Lower leg skin (tissue), 4 donors: ENCODE measurements at regions not wholly inside any gene's neighbourhood (a gene's known extent, or its start where the extent isn't known, plus 50 kb on each side); places are given as distances from the start of the nearest gene placed in this dataset.

Source experiments
- DNase-seq, 2 donors: peaks; one replicate each; pipeline ENCODE4 v3.0.0-alpha.2; 2019; ENCODE audit warnings: low spot score in 2 of 2
- H3K4me3 ChIP-seq: fragments of 200-600 bp; sonication (generic); 2 replicates; pipeline ENCODE4 v1.5.1; 2017; ENCODE audit warnings: mild to moderate bottlenecking, low read depth; ENCODE audit not compliant: poor library complexity, severe bottlenecking
- POLR2A ChIP-seq, 2 donors: fragments of 450-650 bp; IDR thresholded peaks; one replicate each; pipeline ENCODE4 v1.6.1; 2016 to 2017; ENCODE audit warnings: antibody characterized with exemption in 2 of 2, mild to moderate bottlenecking in 1 of 2, moderate library complexity in 1 of 2
- WGBS, 2 donors: methylation state at CpG; one replicate each; pipeline ENCODE4 v1.1.5; 2018; 5-methylcytosine and 5-hydroxymethylcytosine counted together
- intact Hi-C: fragments of 100-400 bp; cut with DNase I; formaldehyde crosslinking; loops from one replicate; pipeline ENCODE4 v1.15.0; 2023; ENCODE audit warnings: low total_unique reads
- TF ChIP-seq, protein P1 (sequence below), 3 donors: fragments of 450-650 bp; IDR thresholded peaks; one replicate each; pipeline ENCODE4 v1.5.1; 2016; ENCODE audit warnings: antibody characterized with exemption in 3 of 3, mild to moderate bottlenecking in 3 of 3, moderate library complexity in 2 of 3

DNA sequence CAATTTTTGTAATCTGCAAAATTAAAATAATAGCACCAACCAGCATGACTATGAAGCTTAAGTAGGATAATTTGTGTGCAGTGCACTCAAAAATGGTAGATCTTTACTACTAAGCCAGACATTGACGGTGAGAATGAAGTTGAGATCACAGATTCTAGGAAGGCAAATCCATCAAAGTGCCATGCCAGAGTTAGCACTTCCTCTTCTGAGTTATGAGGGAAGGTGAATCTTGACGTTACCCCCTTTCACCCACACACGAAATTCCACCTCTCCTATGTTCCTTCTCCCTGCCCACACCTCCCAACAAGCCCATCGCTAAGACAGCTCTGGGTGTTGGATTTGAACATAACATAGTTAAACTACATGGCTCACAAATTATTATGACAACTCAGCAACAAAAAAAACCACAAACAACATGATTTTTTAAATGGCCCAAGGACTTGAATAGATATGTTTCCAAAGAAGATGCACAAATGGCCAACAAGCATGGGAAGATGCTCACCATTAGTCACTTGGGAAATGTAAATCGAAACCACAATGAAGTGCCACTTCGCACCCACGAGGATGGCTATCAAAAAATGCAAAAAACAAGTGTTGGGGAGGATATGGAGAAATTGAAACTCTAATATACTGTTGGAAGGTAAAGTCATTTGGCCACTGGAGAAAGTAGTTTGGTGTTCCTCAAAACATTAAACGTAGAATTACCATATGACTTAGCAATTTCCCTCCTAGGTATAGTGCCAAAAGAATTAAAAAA lies 119.3 kb upstream of the RAP1B start:
- intact Hi-C loops, result no loop called here
- DNase-seq, result no peak
- TF ChIP-seq, protein P1, sequence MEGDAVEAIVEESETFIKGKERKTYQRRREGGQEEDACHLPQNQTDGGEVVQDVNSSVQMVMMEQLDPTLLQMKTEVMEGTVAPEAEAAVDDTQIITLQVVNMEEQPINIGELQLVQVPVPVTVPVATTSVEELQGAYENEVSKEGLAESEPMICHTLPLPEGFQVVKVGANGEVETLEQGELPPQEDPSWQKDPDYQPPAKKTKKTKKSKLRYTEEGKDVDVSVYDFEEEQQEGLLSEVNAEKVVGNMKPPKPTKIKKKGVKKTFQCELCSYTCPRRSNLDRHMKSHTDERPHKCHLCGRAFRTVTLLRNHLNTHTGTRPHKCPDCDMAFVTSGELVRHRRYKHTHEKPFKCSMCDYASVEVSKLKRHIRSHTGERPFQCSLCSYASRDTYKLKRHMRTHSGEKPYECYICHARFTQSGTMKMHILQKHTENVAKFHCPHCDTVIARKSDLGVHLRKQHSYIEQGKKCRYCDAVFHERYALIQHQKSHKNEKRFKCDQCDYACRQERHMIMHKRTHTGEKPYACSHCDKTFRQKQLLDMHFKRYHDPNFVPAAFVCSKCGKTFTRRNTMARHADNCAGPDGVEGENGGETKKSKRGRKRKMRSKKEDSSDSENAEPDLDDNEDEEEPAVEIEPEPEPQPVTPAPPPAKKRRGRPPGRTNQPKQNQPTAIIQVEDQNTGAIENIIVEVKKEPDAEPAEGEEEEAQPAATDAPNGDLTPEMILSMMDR (IDR thresholded peaks at IDR 0.05), result no peak
- no peak for TF ChIP-seq POLR2A (IDR thresholded peaks at IDR 0.05)
- WGBS, 2 donors, result 80 to 85% methylated on average over 8 of the region's 8 CpGs
- H3K4me3 ChIP-seq, result no peak overlapping the region

DNA sequence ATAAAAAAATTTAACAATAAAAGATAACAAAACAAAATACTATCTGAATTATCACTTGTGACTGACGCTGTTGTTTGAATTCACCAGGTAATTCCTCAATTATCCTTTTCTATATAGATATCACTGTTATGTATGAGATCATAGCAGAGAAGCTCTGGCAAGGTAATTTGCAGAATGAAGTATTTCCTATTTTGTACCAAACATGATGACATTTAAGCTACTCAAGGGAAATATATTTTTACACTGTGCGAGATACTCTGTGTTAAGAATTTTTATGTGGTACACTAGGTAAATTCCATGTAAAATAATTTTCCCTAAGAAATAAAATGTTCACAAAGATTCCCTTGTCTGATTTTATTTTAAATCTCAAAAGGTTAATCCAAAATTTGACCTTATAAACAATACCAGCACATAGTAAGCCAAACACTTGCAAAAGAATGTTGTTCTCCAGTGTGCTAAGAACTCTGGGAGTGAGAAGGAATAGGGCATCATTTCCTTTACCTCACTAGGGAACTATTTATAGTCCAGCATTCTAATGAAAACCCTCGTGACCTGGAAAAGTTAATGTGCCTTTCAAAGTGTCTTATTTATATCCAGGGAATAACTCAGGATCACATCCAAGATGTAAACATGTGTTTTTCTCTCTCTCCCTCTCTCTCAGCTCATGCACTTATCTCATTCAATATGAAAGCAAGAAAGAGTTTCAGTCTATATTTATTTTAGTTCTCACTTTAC lies 115.2 kb upstream of the RAP1B start:
- TF ChIP-seq, protein P1 (IDR thresholded peaks at IDR 0.05), result no peak
- TF ChIP-seq POLR2A (IDR thresholded peaks at IDR 0.05), result no peak
- intact Hi-C loops, result no loop called here
- no peak overlapping the region for H3K4me3 ChIP-seq
- no peak for DNase-seq
- WGBS, 2 donors, result 69 to 72% methylated on average over 3 of the region's 3 CpGs

DNA sequence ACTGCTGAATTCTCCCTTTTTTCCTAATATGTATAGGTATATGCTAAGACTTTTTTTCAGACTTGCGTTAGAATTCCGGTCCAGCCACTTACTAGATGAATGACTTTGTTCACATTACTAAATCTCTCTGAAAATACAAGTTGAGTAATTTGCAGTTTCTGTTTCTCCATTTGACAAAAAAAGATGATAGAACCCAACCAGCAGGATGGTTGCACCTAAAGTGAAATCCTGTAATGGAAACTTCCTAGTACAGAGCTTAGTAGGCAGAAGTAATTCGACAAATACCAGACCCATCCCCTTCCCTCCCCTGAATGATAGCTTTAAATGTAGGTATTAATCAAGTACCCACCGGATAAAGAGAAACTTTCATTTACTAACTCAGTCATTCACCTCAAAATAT lies 113.6 kb upstream of the RAP1B start:
- no peak overlapping the region for H3K4me3 ChIP-seq
- TF ChIP-seq, protein P1 (IDR thresholded peaks at IDR 0.05), result no peak
- TF ChIP-seq POLR2A (IDR thresholded peaks at IDR 0.05), result no peak
- 85 to 87% methylated on average over 4 of the region's 4 CpGs for WGBS, 2 donors
- intact Hi-C loops, result no loop called here
- DNase-seq, result no peak

DNA sequence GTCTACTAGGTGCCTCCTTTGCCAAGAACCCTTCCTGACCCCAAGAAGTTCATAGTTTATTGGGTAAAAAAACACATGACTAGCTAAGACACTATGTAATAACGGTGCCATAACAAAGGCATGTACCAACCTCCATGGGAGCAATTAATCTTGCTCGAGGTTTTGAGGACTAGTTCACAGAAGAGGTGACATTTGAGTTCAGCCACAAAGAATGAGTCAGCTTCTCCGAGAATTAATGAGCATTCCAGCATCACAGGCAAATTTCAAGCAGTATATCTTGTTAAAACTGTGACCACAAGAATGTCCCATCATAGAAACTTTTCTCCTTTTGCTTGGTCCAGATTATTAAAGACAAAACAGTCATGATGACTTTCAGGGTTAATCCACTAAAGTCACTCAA lies 113.0 kb upstream of the RAP1B start:
- TF ChIP-seq, protein P1 (IDR thresholded peaks at IDR 0.05), result no peak
- no peak for TF ChIP-seq POLR2A (IDR thresholded peaks at IDR 0.05)
- DNase-seq, result no peak
- intact Hi-C loops, result no loop called here
- no peak overlapping the region for H3K4me3 ChIP-seq
- WGBS, 2 donors, result 15 to 19% methylated on average over 3 of the region's 3 CpGs

DNA sequence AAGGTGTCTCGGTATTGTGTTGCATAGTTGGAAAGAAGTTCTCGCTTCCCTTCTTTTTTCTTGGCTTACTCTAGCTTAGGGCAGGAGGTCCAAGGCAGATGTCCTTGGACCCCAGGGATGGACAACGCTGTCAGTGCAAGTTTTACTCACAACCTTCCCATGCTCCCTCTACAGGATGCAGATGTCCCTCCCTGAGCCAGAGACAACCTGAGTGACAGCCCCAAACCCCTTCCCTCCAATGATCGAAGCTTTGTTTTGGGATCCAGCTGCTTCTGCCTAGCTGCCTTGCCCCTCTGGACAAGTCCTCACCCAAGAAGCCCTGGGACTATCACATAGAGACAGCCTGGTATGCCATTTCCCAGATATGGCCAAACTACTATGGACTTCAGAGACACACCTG lies 112.0 kb upstream of the RAP1B start:
- DNase-seq, result no peak
- H3K4me3 ChIP-seq, result no peak overlapping the region
- TF ChIP-seq POLR2A (IDR thresholded peaks at IDR 0.05), result no peak
- TF ChIP-seq, protein P1 (IDR thresholded peaks at IDR 0.05), result no peak
- intact Hi-C loops, result no loop called here
- WGBS, 2 donors, result 90 to 100% methylated on average over 4 of the region's 4 CpGs
